ENCODE measurements at regions not wholly inside any gene's neighbourhood (a gene's known extent, or its start where the extent isn't known, plus 50 kb on each side); places are given as distances from the start of the nearest gene placed in this dataset.
"Not testable (repeated sequence)": the region's sequence is repeated elsewhere in the genome, so short reads cannot be mapped to it uniquely, and the experiment has no call there.

DNA sequence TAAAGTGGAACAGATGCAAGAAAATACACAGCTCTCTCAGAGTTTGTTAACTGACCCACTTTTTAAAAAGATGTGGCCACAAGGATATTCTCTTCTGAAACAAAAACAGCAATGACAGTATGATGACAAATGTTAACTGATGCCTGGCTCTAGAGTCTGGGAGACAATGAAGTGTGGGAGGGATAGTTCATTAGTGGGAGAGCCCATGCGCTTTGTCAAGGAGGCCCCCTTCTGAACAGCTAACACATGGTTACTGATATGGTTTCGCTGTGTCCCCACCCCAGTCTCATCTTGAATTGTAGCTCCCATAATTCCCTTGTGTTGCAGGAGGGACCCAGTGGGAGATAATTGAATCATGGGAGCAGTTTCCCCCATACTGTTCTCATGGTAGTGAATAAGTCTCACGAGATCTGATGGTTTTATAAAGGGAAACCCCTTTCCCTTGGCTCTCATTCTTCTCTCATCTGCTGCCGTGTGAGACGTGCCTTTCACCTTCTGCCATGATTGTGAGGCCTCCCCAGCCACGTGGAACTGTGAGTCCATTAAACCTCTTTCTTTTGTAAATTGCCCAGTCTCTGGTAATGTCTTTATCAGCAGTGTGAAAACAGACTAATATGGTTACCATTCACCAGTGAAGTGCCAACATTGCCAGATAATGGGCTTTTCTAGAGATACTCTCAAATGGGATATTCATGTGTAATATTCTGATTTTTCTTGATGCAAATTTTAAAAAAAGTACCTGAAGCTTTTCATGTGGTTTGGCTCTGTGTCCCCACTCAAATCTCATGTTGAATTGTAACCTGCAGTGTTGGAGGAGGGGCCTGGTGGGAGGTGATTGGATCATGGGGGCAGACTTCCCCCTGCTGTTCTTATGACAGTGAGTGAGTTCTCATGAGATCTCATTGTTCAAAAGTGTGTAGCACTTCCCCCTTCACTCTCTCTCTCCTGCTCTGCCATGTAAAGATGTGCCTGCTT lies 435.8 kb downstream of the SHISA9 start:
- not testable (repeated sequence) for DNase-seq (ENCODE audit: low read depth)

DNA sequence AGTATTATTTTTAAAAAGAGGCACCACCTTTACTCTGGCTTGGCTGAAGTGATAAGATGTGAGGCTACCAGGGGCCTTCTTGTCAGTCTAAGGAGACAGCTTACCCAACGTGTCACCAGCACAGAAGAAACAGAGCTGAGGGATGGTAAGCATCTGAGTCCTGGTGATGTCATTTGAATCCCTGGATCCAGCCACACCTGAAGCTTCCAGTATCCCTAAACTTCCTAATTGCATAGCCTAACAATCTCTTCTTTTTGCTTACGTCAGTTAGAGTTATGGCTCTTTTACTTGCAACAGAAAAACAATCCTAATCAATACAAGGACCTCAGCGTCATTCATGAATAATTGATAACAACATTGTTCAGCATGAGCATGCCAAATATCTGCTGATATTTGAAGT lies 436.6 kb downstream of the SHISA9 start:
- no peak for DNase-seq (ENCODE audit: low read depth)

DNA sequence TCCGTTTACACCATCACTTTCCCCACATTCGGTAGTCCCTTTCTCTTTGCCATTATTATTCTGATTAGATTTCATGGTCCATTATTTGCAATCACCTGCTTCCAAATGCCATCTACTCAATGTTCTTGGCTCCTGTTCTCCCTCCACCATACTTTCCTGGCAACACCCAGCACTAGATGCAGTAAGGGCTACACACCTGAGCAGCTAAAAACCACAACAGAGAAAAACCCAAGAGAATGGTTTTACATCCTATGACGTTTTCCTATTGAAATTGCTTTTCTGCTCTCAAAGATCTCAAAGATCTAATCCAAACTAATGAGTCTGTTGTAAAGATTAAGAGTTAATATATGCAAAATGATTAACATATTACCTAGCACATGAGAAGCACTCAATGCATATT lies 441.3 kb downstream of the SHISA9 start:
- no peak for DNase-seq (ENCODE audit: low read depth)

DNA sequence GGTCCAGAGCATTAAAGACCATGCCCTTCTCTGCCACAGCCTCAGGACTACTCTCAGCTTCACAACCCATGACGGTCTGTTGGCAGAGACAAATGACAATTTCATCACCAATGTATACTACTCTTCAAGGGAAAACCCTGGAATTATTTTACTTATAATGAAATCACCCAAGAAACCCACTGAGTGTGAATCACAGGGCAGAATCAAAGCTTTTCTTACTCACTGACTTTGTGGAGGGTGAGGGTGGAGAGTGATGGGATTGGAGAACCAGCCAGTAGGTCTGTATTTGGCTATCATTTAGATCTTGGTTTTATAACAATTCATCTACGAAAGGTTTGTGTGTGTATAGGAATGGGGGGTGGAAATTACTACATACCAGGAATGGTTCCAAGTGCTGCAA lies 442.6 kb downstream of the SHISA9 start:
- peak; percentile 15 for DNase-seq (ENCODE audit: low read depth)

DNA sequence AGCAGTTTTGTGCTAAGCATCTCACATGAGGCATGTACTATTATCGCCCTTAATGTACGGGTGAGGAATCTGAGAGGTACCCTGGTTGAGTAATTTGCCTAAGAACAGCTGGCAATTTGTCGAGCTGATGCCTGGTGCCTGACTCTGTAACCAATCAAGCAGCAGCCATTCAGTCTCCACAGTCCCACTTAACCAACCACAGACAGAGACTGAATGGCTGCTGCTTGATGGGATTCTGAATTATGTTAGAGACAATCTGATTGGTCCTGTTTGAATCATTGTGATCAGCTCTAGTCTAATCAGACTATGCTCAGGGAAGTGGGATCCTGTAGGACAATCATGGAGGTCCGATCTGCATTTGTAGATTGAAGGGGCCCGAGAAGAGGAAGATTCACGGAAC lies 447.0 kb downstream of the SHISA9 start:
- no peak for DNase-seq (ENCODE audit: low read depth)

DNA sequence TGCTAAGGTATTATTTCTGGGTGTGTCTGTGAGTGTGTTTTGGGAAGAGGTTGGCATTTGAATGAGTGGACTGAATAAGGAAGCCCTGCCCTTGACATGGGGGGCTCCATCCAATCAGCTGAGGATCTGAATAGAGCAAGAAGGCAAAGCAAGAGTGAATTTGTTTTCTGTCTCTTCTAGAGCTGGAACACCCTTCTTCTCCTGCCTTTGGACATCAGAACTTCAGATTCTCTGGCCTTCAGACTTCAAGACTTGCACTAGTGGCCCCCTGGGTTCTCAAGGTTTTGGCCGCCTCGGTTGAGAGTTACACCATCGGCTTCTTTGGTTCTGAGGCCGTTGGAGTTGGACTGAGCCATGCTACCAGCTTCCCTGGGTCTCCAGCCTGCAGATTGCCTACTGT lies 448.6 kb downstream of the SHISA9 start:
- DNase-seq (ENCODE audit: low read depth) = no peak

DNA sequence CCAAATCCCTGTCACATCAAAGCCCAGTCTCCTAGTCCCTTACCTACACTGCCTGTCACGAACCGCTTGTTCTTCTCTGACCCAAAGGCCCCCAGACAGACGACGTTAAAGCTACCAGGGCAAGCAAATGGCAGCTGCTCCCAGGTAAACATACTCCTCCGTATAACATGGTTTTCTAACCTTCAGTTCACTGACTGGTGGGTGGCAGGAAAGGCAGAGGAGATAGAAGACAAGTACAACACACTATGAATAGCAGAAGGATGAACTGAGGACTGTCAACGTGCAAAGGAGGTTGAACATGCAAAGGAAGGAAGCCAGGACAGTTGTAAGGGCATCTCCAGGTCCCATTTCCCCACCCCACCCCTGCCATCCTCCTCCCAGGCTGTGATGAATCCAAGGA lies 449.8 kb downstream of the SHISA9 start:
- no peak for DNase-seq (ENCODE audit: low read depth)

DNA sequence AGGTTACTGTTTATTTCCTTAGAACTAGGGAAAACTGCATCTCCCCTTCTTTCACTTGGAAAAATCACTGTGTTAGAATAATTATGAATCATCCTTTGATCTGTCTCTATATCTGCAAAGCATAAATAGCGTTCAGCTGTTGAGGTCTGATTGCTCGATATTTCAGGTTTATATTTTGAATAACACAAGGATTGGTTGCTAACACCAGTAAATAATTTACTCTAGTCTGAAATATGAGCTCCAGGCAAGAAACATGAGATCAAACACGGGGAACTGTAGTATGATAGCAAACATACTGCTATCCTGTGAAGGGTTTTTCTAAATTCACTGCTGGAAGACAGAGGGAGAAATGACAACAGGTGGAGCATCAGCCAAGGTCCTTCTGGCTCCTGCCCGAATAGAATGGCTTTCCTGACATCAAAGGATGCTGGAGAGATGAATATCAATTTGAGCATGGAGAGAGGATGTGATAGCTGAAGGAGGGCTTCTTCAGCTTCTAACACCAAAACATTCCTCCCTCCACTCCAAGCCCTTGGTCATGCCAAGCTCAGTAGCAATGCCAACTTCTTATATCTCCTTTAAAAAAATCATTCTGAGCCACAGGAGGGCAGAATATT lies 450.3 kb downstream of the SHISA9 start:
- peak; percentile 50 for DNase-seq (ENCODE audit: low read depth)

DNA sequence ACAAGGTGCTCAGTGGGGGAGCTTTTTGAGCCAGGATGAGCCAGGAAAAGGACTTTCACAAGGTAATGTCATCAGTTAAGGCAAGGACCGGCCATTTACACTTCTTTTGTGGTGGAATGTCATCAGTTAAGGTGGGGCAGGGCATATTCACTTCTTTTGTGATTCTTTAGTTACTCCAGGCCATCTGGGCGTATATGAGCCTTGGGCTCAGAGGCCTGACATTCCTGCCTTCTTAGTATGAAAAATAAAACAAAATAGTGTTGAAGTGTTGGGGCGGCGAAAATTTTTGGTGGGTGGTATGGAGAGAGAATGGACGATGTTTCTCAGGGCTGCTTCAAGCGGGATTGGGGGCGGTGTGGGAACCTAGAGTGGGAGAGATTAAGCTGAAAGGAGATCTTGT lies 451.4 kb downstream of the SHISA9 start:
- DNase-seq (ENCODE audit: low read depth) = not testable (repeated sequence)

DNA sequence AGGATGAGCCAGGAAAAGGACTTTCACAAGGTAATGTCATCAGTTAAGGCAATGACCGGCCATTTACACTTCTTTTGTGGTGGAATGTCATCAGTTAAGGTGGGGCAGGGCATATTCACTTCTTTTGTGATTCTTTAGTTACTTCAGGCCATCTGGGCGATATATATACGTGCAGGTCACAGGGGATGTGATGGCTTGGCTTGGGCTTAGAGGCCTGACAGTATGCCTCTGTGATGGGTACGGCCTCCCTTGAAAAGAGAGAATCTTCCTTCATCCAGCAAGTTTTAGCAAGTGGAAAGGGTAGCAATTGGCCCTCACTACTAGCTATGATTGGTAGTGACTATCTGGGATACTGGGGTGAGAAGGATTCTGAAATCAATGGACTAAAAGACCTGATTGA lies 456.4 kb downstream of the SHISA9 start:
- DNase-seq (ENCODE audit: low read depth) = not testable (repeated sequence)

DNA sequence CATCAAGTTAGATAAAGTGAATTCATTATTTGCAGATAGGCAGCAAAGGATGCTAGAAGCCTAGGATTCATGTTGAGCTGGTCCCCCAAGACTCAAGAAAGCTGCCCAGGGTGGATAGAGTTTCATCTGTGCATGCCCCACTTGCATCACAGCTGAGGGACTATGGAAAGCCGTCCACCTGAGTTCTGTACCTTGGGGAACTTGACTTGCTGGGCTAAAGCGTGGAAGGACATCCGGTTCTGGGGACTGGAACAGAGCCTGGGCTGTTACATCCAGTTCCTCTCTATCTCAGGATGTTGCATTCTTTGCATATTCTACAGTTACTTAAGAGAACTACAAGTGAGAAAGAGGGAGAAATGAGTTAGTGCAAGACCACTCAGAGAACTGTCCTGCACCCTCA lies 458.4 kb downstream of the SHISA9 start:
- no peak for DNase-seq (ENCODE audit: low read depth)

DNA sequence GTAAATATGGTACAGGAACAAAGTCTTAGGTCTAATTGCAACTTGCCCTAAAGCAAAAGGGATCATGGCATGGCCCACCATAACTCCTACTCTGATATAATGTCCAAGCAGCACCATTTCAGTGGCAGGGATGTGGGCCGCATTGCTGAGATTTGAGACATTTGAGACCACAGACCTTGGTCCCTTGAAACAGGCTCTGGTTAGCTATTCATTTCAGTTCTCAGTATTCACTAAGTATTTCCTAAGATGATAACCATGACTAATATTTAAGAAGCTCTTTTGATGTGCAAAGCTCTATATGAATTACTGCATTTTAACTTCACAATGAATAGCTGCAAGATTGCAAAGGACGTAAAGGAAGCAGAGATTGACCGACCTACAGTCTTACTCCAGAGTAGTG lies 471.0 kb downstream of the SHISA9 start:
- no peak for DNase-seq (ENCODE audit: low read depth)

DNA sequence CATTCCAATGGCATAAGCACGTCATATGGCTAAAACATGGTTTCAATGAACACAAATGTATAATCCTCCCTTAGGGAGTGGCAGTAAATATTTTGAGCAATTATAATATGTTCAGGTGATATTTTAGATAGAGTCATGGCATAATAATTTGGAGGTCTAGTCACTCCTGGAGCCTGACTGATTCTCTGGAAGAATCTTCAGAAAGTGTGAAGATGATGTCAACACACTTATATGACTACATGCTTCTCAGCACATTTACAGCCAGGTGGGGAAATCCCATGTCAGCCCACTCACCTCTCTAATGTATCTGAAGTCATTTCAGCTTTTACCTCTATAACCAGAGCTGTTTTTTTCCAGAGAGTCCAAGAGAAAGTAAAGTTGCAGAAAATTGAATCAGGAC lies 474.8 kb downstream of the SHISA9 start:
- DNase-seq (ENCODE audit: low read depth) = no peak

DNA sequence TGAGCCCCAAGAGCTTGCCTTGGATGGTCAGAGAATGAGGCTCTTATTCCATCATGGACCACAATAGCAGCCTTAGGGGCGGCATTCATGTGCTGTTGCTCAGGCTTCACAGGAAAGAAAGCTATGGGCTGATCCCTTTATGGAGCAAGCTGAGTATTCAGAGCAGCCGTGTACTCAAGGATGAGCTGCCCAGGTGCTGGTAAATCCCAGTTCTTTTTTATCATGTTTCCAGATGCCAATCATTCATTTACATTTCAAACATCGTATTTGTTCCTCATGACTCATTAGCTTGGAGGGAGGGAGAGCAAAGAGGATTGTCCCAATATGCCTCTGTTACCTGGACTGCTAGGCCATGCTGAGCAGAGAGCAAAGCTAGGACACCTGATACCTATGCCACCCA lies 475.7 kb downstream of the SHISA9 start:
- DNase-seq (ENCODE audit: low read depth) = no peak

DNA sequence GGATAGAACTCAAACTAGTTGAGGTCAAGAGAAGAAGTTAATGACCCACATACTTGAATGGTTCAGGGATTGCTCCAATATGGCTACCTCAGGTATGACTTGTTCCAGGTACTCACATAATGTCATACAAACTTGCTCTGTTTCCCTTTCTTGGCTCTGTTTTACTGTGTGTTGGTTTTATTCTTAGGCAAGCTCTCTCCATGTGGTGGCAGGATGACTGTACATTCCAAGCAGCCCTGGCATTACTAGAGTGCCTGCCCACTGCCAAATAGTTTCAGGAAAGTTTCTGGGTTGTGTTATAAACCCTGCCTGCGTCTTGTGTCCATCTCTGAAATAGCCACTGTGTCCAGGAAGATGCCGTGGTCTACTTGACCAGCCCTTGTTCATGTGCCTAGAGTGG lies 476.8 kb downstream of the SHISA9 start:
- peak; percentile 51 for DNase-seq (ENCODE audit: low read depth)

DNA sequence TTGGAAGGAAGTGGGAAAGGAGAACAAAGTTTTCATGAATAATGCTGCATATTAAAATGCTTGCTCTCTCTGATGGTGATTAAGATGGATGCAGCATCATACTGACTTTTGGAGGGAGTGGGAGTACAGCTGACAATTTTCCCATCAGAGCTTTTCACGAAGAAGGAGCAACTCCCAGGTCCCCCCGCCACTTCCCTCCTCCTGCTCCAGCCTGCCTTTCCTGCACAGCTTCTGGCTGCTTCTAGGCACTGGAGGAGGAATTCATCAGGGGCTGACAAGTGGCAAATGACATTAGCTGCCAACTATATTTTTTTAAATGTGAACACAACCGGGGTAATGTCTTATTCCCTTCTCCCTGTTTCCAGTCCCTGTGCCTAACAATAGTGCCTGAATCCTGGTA lies 477.9 kb downstream of the SHISA9 start:
- DNase-seq (ENCODE audit: low read depth) = no peak

DNA sequence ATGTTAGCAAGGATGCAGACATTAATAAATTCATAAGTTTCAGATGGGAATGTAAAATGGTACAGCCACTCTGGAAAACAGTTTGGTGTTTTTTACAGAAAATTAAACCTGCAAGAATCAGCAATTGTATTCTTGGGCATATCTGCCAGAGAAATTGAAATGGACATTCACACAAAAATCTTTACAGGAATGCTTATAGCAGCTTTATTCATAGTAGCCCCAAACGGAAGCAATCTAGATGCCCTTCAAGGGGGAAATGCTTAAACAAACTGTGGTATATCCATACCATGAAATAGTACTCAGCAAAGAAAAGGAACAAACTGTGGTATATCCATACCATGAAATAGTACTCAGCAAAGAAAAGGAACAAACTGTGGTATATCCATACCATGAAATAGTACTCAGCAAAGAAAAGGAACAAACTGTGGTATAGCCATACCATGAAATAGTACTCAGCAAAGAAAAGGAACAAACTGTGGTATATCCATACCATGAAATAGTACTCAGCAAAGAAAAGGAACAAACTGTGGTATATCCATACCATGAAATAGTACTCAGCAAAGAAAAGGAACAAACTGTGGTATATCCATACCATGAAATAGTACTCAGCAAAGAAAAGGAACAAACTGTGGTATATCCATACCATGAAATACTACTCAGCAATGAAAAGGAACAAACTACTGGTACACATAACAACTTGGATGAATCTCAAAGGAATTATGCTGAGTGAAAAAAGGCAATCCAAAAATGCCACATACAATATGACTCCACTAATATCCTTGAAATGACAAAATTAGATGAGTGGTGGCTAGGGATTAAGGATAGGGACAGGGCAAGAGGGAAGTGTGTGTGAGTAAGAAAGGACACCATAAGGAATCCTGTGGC lies 484.0 kb downstream of the SHISA9 start:
- DNase-seq (ENCODE audit: low read depth) = not testable (repeated sequence)

DNA sequence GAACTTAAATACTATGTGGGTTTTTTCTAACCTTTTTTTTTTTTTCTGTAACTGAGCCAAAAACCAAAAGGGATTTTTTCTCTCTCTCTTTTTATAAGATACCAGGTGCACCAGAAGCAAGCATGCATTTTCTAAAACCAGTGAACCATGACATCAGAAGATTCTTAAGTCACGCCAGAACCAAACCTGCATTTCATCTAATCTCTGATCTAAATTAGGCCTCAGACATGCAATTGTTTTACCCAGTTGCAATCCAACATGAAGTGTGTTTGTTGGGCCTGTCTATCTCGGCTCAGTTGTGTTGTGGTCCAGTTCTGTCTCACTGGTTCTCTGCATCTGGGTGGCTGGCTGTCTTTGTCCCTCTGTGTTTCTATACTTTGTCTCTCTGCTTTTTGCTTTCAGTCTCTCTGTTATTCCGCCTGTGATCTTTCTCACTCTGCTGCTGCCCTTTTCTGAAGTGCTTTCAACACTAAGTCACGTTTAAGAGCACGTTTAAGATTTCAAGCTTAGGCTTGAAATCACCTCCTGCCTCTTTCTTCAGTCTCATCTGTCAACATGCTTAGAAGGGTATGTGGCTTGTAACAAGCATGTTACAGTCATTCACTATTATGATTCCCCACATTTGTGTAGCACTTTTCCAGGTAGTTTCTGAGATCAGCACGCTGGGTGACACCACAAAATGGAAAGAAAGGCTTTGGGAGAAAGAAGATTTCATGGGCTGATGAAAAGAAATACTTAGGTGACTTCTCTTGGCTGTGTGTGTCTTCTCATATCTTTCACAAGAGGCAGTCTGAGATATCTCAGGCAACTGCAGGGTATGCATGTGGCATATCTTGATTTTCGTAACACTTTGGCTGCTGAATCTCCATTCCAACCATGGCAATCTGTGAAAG lies 488.9 kb downstream of the SHISA9 start:
- no peak for DNase-seq (ENCODE audit: low read depth)

DNA sequence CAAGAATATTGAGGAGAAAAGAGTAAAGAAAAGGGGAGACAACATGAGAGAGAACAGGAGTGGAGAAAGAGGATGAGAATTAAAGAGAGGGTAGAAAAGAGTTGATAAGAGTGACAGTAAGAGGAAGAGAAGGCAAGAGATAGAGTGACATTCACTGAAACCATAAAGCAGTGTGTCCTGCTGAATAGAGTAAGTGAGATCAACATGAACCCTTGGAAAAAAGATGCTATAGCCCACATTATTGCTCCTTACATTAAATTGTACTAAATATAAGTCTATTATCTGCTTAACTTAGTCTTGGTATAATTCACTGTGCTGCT lies 489.5 kb downstream of the SHISA9 start:
- no peak for DNase-seq (ENCODE audit: low read depth)

DNA sequence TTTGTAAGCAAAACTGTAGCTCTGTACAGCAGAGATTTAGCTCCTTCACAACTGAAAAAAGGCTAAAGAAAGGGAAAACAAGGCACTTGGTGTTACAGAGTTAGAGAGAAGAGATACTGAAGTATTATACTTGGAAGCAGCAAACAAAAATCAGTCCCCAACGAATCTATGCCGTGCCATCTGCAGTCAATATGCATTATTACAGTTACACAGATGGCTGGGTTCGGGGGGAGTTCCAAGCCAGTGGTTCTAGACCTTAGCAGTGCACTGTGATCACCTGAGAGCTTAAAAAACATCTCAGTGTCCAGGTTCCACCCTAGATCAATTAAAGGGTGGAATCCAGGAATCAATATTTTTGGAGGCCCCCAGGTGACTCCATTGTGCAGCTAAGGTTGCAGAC lies 489.9 kb downstream of the SHISA9 start:
- DNase-seq (ENCODE audit: low read depth) = no peak

DNA sequence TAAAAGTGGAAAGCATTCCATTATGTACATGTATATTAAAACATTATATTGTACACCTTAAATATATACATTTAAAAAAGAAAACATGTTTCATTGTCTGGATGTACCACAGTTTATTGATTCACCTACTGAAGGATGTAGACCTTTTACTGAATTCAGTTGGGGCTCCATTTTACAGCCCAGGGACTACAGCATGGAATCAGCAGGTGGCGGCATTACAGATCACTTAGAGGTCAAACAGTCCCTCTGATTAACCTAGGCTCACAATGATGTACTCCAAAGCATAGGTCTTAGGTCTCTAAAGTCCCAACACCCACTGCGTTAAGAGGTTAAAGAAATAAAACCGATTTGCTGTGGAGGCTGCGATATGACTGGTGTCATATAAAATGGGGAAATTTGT lies 490.9 kb downstream of the SHISA9 start:
- no peak for DNase-seq (ENCODE audit: low read depth)

All from LHCN-M2 (cell line).